Astrocyte (in vitro differentiated cells and primary cell): ENCODE measurements at regions not wholly inside any gene's neighbourhood (a gene's known extent, or its start where the extent isn't known, plus 50 kb on each side); places are given as distances from the start of the nearest gene placed in this dataset.

ENCODE experiments used
- CTCF ChIP-seq: IDR thresholded peaks from 2 replicates; pipeline ENCODE4 v1.5.1; 2011; ENCODE audit warnings: low read depth, mild to moderate bottlenecking, inconsistent platforms, low read length, moderate library complexity; ENCODE audit not compliant: insufficient read depth
- EZH2 ChIP-seq: IDR thresholded peaks from 2 replicates; pipeline ENCODE4 v1.6.1; 2012; ENCODE audit warnings: mild to moderate bottlenecking, low read length, inconsistent platforms; ENCODE audit not compliant: insufficient read depth

GRCh38 chr15:96583671-96584070 lies 253.2 kb downstream of the NR2F2 start:
- TF ChIP-seq CTCF: no peak
- TF ChIP-seq EZH2: no peak
